Heart left ventricle (tissue), 16 donors: ENCODE measurements at regions not wholly inside any gene's neighbourhood (a gene's known extent, or its start where the extent isn't known, plus 50 kb on each side); places are given as distances from the start of the nearest gene placed in this dataset.
"Not testable (repeated sequence)": the region's sequence is repeated elsewhere in the genome, so short reads cannot be mapped to it uniquely, and the experiment has no call there.

Experiments used
- ATAC-seq, 4 donors: fragments of 200-7000 bp; cut with Tn5 transposase; one replicate each; pipeline ENCODE4 v1.9.1; 2020 to 2022; ENCODE audit warnings: moderate library complexity in 4 of 4, mild to moderate bottlenecking in 3 of 4, moderate number of reproducible peaks in 1 of 4
- DNase-seq, 5 donors: peaks; one replicate each; pipeline ENCODE4 v3.0.0-alpha.2; 2020
- H3K27ac ChIP-seq, 12 donors: fragments of 200-600 bp; sonication (generic) in 4 of 12; one replicate each; pipeline versions ENCODE4 v1.5.0 to v1.8.0; 2016 to 2022; ENCODE audit warnings: mild to moderate bottlenecking in 2 of 12
- H3K27me3 ChIP-seq, 9 donors: fragments of 200-600 bp; sonication (generic) in 2 of 9; one replicate each; pipeline versions ENCODE4 v1.5.1 to v1.8.0; 2016 to 2022; ENCODE audit warnings: mild to moderate bottlenecking in 3 of 9
- H3K36me3 ChIP-seq, 9 donors: fragments of 200-600 bp; sonication (generic) in 2 of 9; one replicate each; pipeline versions ENCODE4 v1.5.0 to v1.8.0; 2018 to 2022; ENCODE audit warnings: mild to moderate bottlenecking in 2 of 9
- H3K4me1 ChIP-seq, 12 donors: fragments of 200-600 bp; sonication (generic) in 4 of 12; one replicate each; pipeline versions ENCODE4 v1.5.0 to v1.8.0; 2016 to 2022; ENCODE audit warnings: mild to moderate bottlenecking in 3 of 12
- H3K4me3 ChIP-seq, 12 donors: fragments of 200-600 bp; sonication (generic) in 4 of 12; one replicate each; pipeline versions ENCODE4 v1.5.0 to v1.8.0; 2017 to 2022; ENCODE audit warnings: mild to moderate bottlenecking in 9 of 12, moderate library complexity in 4 of 12
- H3K9me3 ChIP-seq, 12 donors: fragments of 200-600 bp; sonication (generic) in 4 of 12; one replicate each; pipeline versions ENCODE4 v1.5.0 to v1.8.0; 2016 to 2022; ENCODE audit warnings: mild to moderate bottlenecking in 1 of 12
- CTCF ChIP-seq, 12 donors: fragments of 200-600 bp; sonication (generic) in 4 of 12; IDR thresholded peaks; one replicate each; pipeline versions ENCODE4 v1.5.0 to v1.8.0; 2018 to 2022; ENCODE audit warnings: antibody characterized with exemption in 12 of 12, mild to moderate bottlenecking in 5 of 12
- POLR2A ChIP-seq, 2 donors: fragments of 450-650 bp; IDR thresholded peaks; one replicate each; pipeline ENCODE4 v1.6.1; 2017; ENCODE audit warnings: antibody characterized with exemption in 2 of 2, mild to moderate bottlenecking in 2 of 2, moderate library complexity in 2 of 2
- WGBS, 4 donors: extraction: QIAGEN DNeasy Blood & Tissue Kit in 2 of 4; methylation state at CpG; one replicate each; pipeline versions ENCODE4 v1.1.5 to v1.1.7; 2013 to 2018; 5-methylcytosine and 5-hydroxymethylcytosine counted together
- intact Hi-C, 10 donors: fragments of 100-400 bp; cut with DNase I; formaldehyde crosslinking; loops; one replicate each; pipeline versions ENCODE4 v1.11.1 to v1.14.2; 2022
- donor health status: ischemic (EF 13 %, LVEDD 7.1; RV severe dilation, severe dysfunction).
- donor health status: healthy with polysubstance abuse.
- donor health status: DM: no; HTN: yes; CAD: no.
- donor health status: DM: no; HTN: no; CAD: no.
- donor health status: ischemic (EF 25% LVEDD 6.9; RV normal size, moderate dysfunction).
- donor health status: ischemic (EF 25% LVEDD 5.7; RV mildly dilated, moderate dysfunction).
- donor health status: healthy.
- donor health status: DM: yes; HTN: yes; CAD: no.
- donor health status: ischemic (EF 35%, LVEDD 5.7; RV mildly dilated, moderate dysfunction).
- donor health status: nonischemic (EF 11% LVEDD 7.7; RV severe dilation, severe dysfunction).
- donor health status: DM: yes; HTN: yes; CAD: no.
- donor health status: PGD.
- donor health status: ischemic (EF 29% LVEDD 5.4; RV normal size, mild dysfunction).
- donor health status: nonischemic (EF 23%, LVEDD 6.1; RV moderate dilation, normal function).

GRCh38 chr2:163028807-163029206, 190.2 kb upstream of the KCNH7 start:
- H3K27me3 ChIP-seq, result no peaks in the 10 kb centered on the region
- no peak overlapping the region for H3K27ac ChIP-seq
- no peaks in the 10 kb centered on the region for H3K36me3 ChIP-seq
- ATAC-seq, result no peak
- H3K9me3 ChIP-seq, result no peaks in the 10 kb centered on the region
- TF ChIP-seq CTCF (IDR thresholded peaks at IDR 0.05) (no peak), POLR2A (IDR thresholded peaks at IDR 0.05) (no peak)
- no peak for DNase-seq
- no peaks in the 10 kb centered on the region for H3K4me1 ChIP-seq
- 69 to 84% (median 82%) methylated on average over 2 of the region's 2 CpGs for WGBS, 4 donors
- H3K4me3 ChIP-seq, result no peak overlapping the region
- intact Hi-C loops, result no loop called here

- intact Hi-C loops, H3K9me3 ChIP-seq, H3K27me3 ChIP-seq, H3K4me3 ChIP-seq, ATAC-seq, H3K36me3 ChIP-seq, H3K4me1 ChIP-seq, H3K27ac ChIP-seq: not testable (repeated sequence)
- DNase-seq, result peak in 1 of 5 donors; percentile 38
- 67 to 91% (median 74%) methylated on average over 26 to 43 of the region's 43 CpGs for WGBS, 4 donors
Observed at GRCh38 chr2:163026136-163026775, 187.7 kb upstream of the KCNH7 start.

DNA sequence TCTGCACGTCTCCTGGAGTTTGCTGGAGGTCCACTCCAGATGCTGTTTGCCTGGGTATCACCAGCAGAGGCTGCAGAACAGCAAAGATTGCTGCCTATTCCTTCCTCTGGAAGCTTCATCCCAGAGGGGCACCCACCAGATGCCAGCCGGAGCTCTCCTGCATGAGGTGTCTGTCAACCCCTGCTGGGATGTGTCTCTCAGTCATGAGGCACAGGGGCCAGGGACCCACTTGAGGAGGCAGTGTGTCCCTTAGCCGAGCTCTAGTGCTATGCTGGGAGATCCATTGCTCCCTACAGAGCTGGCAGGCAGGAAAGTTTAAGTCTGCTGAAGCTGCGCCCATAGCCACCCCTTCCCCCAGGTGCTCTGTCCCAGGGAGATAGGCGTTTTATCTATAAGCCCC, 178.3 kb upstream of the KCNH7 start:
- H3K9me3 ChIP-seq, result peaks cover 0 to 15% (median 0%) of the 10 kb centered on the region in 12 donors
- intact Hi-C loops, H3K4me3 ChIP-seq, H3K27me3 ChIP-seq, ATAC-seq, H3K27ac ChIP-seq, H3K36me3 ChIP-seq, H3K4me1 ChIP-seq, DNase-seq: not testable (repeated sequence)
- 52 to 70% (median 57%) methylated on average over 5 of the region's 5 CpGs for WGBS, 4 donors

- Histone ChIP-seq H3K9me3 (peaks cover 0 to 18% (median 0%) of the 10 kb centered on the region in 12 donors), H3K27ac (no peak overlapping the region), H3K27me3 (no peaks in the 10 kb centered on the region), H3K36me3 (no peaks in the 10 kb centered on the region), H3K4me3 (no peak overlapping the region), H3K4me1 (no peaks in the 10 kb centered on the region)
- no peak for TF ChIP-seq POLR2A (IDR thresholded peaks at IDR 0.05)
- no peak for TF ChIP-seq CTCF (IDR thresholded peaks at IDR 0.05)
- intact Hi-C loops, result no loop called here
- DNase-seq (no peak), ATAC-seq (no peak)
- WGBS, 4 donors, result 61 to 72% (median 62%) methylated on average over 1 of the region's 1 CpG
Observed at GRCh38 chr2:163011000-163011399, 172.4 kb upstream of the KCNH7 start.

GRCh38 chr2:163008642-163009041, 170.1 kb upstream of the KCNH7 start:
- H3K9me3 ChIP-seq, result peaks cover 0 to 17% (median 0%) of the 10 kb centered on the region in 12 donors
- DNase-seq (no peak), ATAC-seq (no peak)
- H3K27me3 ChIP-seq, result no peaks in the 10 kb centered on the region
- H3K4me1 ChIP-seq, result no peaks in the 10 kb centered on the region
- H3K4me3 ChIP-seq, result no peak overlapping the region
- intact Hi-C loops, result no loop called here
- no peak for TF ChIP-seq POLR2A (IDR thresholded peaks at IDR 0.05)
- TF ChIP-seq CTCF (IDR thresholded peaks at IDR 0.05), result no peak
- H3K36me3 ChIP-seq, result no peaks in the 10 kb centered on the region
- no peak overlapping the region for H3K27ac ChIP-seq
- WGBS, 4 donors, result 83 to 92% (median 88%) methylated on average over 2 of the region's 2 CpGs
